ENCODE measurements at regions not wholly inside any gene's neighbourhood (a gene's known extent, or its start where the extent isn't known, plus 50 kb on each side); places are given as distances from the start of the nearest gene placed in this dataset.

GRCh38 chr15:69574506-69574905 is 121.9 kb downstream of the RPLP1 start:
- ChIA-PET POLR2A (interaction anchor here (0.6 kb wide), 1 partner anchor 51 kb away, joined by 3 read pairs; no protein-coding TSS in a partner anchor), CTCF (interaction anchor here (4.1 kb wide), 1 partner anchor 892 kb away, joined by 27 read pairs; no protein-coding TSS in a partner anchor)
- TF ChIP-seq CTCF (IDR thresholded peaks at IDR 0.05; ENCODE audit: insufficient read depth, low read length, missing control alignments), result no peak
- DNase-seq (ENCODE audit: low read depth, low spot score), result no peak
- no peak overlapping the region for H3K4me3 ChIP-seq (ENCODE audit: low read depth, low read length)

GRCh38 chr15:69575387-69575786 is 122.8 kb downstream of the RPLP1 start:
- H3K4me3 ChIP-seq (ENCODE audit: low read depth, low read length), result no peak overlapping the region
- no peak for DNase-seq (ENCODE audit: low read depth, low spot score)
- ChIA-PET POLR2A (no interaction called here), CTCF (interaction anchor here (0.6 to 4.1 kb wide), 7 partner anchors 8 to 912 kb away, joined by 3 to 27 read pairs (median 4); no protein-coding TSS in a partner anchor)
- no peak for TF ChIP-seq CTCF (IDR thresholded peaks at IDR 0.05; ENCODE audit: insufficient read depth, low read length, missing control alignments)

GRCh38 chr15:69576035-69576526 is 123.5 kb downstream of the RPLP1 start:
- POLR2A ChIA-PET, result no interaction called here
- no peak for DNase-seq (ENCODE audit: low read depth, low spot score)
- no peak overlapping the region for H3K4me3 ChIP-seq (ENCODE audit: low read depth, low read length)
- CTCF ChIA-PET, result interaction anchor here (0.7 to 4.1 kb wide), 13 partner anchors 8 to 913 kb away, joined by 3 to 27 read pairs (median 3); partner anchors contain the start of gene TLE3
- TF ChIP-seq CTCF (IDR thresholded peaks at IDR 0.05; ENCODE audit: insufficient read depth, low read length, missing control alignments), result peak; percentile 85

GRCh38 chr15:69576948-69577351 is 124.3 kb downstream of the RPLP1 start:
- CTCF ChIA-PET, result interaction anchor here (0.7 to 4.1 kb wide), 14 partner anchors 9 to 913 kb away, joined by 3 to 27 read pairs (median 4); partner anchors contain the start of gene TLE3
- POLR2A ChIA-PET, result no interaction called here
- DNase-seq (ENCODE audit: low read depth, low spot score), result no peak
- no peak overlapping the region for H3K4me3 ChIP-seq (ENCODE audit: low read depth, low read length)
- TF ChIP-seq CTCF (IDR thresholded peaks at IDR 0.05; ENCODE audit: insufficient read depth, low read length, missing control alignments), result no peak

- no peak overlapping the region for H3K4me3 ChIP-seq (ENCODE audit: low read depth, low read length)
- ChIA-PET POLR2A (no interaction called here), CTCF (interaction anchor here (0.7 to 4.1 kb wide), 7 partner anchors 8 to 910 kb away, joined by 3 to 27 read pairs (median 4); partner anchors contain the start of gene TLE3)
- no peak for TF ChIP-seq CTCF (IDR thresholded peaks at IDR 0.05; ENCODE audit: insufficient read depth, low read length, missing control alignments)
- no peak for DNase-seq (ENCODE audit: low read depth, low spot score)
These were observed 124.8 kb downstream of the RPLP1 start for GRCh38 chr15:69577397-69577796.

- ChIA-PET POLR2A (no interaction called here), CTCF (no interaction called here)
- no peak overlapping the region for H3K4me3 ChIP-seq (ENCODE audit: low read depth, low read length)
- no peak for DNase-seq (ENCODE audit: low read depth, low spot score)
- no peak for TF ChIP-seq CTCF (IDR thresholded peaks at IDR 0.05; ENCODE audit: insufficient read depth, low read length, missing control alignments)
These were observed 125.6 kb downstream of the RPLP1 start for GRCh38 chr15:69578252-69578651.
